NOMO-1 (cell line): ENCODE measurements at regions not wholly inside any gene's neighbourhood (a gene's known extent, or its start where the extent isn't known, plus 50 kb on each side); places are given as distances from the start of the nearest gene placed in this dataset.

Experiments used
- DNase-seq, 2 experiments: peaks; one replicate each; lab custom pipeline; 2025; ENCODE audit not compliant: unreplicated experiment in 2 of 2; lab: John Stamatoyannopoulos, UW

DNA sequence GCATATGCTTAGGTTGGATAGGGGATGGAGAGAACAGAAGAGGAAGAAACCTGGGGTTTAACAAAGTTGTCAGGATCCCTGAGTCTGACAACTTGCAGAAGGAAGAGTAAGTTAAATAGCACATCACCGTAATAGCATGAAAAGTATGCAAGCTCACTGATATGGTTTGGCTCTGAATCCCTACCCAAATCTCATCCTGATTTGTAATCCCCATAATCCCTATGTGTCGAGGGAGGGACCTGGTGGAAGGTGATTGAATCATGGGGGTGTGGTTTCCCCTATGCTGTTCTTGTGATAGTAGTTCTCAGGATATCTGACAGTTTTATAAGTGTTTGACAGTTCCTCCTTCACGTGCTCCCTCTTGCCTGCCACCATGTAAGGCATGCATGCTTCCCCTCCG, 193.3 kb downstream of the PSAT1 start:
- no peak for DNase-seq

DNA sequence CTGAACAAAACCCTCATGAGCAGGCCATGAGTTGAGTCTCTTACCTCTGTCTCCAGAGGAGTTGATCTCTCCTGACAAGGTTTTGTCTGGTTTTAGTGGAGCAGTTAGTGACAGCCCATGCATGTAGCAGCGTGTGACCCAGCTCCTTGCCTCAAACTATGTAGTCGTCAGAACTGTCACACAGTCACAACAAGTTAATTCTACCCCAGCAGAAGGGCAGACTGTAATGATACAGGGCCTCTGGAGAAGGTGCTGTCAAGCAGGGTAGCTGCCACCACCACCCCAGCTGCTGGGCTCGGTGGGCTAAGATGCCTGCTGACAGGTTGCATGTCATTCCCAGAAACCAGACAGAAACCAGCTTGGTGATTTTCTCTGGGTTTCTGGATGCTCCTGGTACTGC, 194.5 kb downstream of the PSAT1 start:
- DNase-seq = no peak

DNA sequence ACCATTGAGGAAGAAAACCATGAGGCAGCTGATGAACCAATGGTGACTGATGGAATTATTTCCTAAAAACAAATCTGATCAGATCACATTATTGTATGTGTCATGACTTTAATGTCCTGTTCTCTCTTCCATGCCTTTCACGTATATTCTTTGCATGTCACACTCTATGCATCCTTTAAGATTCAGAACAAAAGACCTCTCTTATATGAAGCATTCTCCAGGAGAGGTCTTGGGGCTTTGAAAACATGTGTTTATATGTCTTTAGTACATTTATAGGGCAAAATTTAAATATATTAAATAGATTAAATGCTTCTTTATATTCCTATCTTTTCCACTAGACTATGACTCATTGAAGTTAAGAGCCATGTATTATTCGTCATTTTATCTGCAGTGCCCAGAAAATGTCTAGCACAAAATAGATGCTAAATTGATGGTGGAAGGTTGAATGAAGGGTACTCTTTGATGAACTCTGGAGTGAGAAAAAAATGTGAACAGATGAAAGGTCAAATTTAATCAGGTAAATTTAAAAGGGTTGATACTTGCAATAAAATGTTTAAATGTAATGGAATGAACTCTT, 196.3 kb downstream of the PSAT1 start:
- DNase-seq = no peak

DNA sequence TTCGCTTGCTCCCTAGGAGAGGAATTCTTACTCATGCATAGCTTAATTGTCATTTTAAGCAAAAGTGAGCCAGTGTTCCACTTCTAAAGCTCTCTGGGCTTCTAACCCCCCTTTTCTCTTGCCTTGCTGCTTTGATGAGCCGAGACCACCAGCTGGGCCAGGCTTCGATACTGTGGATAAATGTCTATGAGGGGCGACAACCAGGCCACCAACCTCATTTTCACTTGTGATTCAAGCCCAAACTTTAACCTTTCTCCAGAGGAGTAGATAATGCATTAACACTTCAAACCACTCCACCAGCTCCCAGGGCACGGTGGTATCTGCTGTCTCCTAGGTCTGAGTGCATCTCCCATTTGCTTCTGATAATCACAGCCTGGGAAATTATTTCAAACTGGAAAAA, 205.6 kb downstream of the PSAT1 start:
- DNase-seq = no peak

DNA sequence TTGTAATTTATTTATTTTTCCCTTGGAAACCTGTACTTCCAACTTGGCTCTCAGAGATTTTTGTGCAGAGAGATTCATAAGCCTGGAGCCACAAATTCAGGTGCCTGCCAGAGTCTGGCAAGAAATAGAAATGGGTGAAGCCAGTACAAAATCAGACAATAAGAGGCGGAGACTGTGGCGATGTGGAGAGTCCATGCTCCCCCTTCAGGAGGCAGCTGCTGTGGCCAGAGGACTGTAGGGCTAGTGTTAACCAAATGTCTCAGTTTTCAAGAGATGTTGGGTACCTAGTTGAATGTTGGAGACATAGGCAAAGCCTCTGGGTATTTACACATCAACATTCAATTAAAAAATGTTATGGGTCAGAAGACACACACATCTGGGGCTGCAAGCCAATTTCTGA, 208.6 kb downstream of the PSAT1 start:
- no peak for DNase-seq

DNA sequence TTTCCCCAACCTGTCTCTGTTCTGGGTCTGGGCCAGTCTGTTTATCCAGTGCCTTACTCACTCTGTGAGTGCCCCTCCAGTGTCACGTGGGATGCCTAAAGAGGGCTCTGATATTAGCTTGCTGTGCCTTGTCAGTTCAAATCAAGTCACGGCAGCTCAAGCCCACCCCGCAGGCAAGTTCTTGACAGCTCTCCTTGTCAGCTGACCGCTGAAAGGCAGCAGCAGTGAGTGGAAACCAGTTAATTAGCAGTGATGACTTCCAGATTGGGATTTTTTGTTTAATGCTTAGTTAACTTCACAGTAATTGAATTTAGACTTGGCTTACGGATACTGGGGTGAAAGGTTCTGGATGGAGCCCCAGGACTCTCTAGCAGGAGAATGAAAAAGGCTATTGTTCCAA, 210.1 kb downstream of the PSAT1 start:
- DNase-seq = no peak

DNA sequence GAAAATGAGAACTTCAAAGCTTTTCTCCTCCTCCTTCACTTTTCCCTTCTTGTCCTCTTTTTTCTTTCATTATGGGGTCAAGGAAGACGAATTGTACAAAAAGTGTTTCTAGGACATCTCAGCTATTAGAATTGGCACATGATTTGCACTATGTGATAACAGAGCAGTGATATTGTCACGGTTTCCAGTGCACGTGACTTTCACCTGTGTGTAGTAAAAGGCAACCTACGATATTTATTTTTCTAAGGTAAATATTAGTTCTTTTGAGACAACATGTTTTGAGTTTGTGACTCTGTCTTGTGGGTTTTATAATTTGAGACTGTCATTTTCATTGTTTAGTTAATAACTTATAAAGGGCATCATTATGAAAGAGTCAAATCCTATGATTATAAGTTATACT, 213.1 kb downstream of the PSAT1 start:
- DNase-seq = no peak

DNA sequence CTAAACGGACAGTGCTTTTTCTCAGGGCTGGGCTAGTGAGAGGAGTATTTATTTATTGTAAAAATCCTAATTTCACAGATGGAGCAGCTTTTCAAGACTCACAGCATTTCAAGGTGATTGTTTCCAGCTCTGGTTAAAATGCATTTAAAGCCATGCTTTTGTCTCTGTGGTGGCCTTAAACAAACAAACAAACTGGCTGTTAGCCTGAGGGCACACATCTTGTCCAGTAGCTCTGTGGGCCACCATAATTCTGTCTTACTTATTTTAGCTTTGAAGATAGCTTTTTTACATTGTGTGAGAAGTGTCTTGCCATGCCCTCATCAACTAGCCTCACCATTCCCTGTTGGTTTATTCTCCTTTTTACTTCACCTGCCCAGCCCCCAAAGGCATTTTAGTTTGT, 218.2 kb downstream of the PSAT1 start:
- DNase-seq = no peak

DNA sequence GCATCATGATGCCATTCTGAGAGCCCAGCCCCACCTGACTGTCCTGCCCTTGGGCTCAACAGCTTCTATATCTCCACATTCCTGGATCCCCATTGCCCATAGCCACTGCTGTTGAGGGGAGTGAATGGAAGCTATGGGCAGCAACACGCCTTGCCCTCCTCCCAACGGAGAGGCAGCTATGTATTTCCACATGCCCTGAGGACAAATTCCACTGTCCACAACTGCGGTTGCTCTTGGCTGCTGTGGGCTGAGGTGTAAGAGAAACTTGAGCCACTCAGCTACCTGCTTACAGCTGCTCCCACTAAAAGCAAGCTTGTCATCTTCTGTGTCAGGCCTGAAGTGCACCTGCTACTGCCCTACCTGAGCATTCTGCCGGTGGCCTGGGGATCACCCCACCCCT, 222.9 kb downstream of the PSAT1 start:
- DNase-seq = no peak

DNA sequence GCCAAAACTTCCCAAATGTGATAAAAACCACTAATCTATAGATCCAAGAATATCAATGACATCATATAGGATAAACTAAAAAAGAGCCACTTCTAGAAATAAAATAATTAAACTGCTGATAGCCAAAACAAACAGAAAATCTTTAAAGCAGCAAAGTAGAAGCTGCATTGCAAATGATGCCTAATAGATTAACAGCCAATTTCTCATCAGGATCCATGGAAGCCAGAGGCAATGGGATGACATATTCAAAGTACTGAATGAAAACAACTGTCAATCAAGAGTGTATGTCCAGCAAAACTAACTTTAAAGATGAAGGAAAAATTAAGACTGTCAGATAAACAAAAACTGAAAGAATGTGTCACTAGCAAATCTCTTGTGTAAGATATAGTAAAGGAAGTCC, 224.8 kb downstream of the PSAT1 start:
- DNase-seq = no peak

DNA sequence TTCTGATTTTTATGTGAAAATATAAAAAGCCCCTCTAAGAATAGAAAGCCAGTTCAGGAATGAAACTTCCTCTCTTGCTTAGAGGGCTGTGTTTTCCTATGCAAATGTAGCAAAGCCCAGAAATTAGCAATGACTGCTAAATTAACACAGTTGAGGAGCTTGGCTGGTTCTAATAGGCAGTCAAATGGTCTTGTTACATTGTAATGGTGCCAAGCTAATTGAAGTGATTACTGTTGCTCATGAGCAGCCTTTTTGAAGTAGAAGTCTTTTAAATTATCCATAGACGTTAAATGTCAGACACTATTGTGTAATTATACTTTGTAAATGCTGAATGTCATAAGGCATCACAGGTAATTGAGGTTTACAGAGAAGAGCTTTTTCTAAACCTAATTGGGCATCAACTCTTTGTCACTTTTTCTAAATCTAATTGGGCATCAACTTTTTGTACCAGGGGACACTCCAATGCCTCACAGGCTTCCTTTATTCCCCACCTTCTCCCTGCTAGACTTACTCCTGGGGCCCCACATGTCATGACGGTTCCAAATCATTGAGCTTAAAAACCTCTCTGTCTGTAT, 229.1 kb downstream of the PSAT1 start:
- no peak for DNase-seq

DNA sequence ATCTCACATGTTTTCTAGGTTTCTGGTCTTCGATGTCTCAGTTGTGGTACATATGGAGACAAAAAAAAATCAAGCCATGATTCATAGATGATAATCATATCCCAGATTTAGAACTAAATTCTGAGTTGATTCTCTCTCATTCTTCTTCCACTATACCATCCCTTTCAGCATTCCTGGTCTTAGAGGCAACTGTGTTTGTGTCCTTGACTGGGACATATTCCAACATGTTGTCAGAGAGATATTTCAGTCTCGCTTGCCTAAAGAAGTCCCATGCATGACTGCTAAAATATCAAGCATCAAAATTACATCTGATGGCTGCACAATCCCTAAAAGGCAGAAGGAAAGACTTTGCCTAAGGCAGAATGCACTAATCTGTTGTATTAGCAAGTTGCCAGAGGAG, 236.6 kb downstream of the PSAT1 start:
- no peak for DNase-seq

DNA sequence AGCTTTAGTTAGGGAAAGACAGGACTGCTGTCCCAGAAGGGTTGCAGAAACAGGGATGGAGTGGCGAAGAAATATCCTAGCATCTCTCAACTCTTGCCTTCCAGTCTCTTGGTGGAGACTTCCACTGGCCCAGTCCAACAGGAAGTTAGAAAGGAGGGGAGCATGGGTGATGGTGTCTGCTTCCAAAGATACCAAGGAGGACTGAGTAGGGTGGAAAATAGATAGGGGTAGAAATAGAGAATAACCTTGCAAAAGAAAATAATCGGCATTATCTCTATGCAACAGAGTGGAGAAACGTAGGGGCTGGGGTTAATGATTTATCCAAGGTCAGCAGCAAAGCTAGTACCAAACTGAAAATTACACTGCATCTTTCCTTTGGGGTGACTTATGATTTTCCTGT, 242.3 kb downstream of the PSAT1 start:
- no peak for DNase-seq

DNA sequence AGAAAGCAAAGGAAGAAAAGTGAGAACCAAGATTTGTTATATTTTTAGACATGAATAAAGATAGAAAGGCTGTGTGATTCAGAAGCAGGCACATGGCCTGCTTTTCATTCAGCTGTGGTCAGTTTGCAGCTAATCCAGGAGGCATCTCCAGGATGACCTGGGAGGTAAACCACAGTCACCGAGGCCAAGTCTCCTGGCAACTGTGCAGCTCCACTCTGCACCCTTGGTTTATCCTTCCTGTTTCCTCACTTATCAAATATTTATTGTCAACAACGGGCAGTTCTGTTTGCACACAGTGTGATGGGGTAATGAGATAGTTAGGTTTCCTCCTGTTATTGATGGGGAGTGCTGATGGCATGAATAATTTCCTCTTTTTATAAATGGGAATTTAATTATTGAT, 243.0 kb downstream of the PSAT1 start:
- no peak for DNase-seq

DNA sequence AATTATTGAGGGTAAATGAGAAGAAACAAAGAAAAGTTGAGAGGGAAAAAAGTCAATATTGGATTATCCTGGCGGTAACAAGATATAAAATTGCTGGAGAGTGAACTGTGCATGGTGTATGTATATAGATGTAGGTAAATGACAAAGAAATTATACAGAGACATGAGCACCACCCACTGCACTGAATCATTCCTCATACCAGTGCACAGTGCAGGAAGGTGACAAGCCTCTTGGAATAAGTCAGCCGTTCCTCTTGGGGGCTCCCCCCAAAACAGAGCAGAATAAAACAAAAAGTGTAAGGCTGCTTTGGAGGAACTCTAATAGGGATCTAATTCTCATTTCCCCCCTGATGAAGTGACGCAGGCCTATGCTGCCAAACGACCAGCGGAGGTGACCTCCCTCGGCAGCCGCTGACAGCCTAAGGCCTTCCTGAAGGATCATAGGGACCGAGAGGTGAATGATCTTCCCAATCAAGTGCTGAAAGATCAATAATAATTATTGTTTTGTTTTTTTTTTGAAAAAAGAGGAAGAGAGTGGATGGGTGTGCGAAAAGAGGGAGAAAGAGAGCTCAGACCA, 245.0 kb downstream of the PSAT1 start:
- no peak for DNase-seq

DNA sequence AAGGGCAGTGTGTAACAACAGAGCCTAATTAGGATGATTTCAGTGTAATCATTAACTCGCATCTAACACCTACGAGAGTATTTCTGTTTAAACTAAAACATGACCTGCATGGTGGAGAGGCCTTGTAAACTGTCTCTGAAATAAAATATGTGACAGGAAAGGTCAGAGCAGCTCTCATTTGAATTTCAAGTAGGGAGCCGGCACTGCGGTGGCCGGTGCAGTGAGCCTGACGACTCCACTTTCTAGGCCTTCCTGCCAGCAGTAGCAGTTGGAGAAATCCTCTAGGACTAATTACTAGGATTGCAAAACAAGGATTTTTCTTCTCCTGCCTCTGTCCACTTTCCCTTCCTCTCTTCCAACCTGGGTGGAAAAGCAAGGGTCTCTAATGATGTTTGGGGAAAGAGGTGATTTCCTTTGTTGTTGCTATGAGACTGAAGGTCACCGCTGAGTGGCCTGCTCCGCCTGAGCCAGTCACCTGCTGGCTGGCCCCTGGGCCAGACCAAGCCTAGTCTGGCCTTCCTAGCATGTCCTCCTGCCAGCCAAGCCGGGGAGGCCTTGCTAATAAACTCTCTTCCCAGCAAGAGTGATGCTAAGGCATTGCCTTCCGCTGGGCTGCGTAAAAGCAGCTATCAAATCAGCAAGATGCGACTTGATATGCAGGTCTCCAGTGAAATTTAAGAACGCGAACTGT, 245.7 kb downstream of the PSAT1 start:
- DNase-seq = no peak

DNA sequence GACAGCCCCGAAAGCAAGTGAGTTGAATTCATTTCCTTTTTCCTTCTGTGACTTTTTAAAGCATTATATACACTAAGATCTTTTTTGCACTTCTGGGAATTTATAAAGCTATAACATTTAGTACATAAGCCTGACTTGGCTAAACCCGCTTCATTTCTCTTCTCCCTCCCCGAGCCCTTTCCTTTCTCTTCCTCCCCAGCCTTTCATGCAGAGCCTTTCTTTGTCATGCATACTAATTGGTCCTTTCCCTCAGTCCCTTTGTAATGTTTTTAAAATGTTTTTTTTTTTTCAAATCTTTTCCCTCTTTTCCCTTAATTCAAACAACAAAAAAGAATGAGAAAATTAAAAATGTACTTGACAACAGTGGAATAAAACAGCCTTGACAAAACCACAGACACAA, 246.4 kb downstream of the PSAT1 start:
- DNase-seq = no peak

DNA sequence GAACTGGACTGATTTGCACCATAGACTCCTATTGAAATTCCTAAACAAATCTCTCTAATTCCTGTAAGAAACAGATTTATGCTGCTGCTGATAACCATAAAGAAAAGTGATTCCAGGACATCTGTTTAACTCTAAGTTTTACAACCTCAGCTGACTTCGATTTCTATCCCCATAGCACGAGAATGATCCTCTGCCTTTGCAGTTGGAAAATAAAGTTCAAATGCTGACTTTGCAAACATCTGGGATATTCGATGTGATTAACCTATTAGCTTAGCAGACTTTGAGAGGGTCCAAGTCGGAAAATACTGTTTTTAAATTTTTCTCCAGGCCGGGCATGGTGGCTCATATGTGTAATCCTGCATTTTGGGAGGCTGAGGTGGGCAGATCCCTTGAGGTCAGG, 247.3 kb downstream of the PSAT1 start:
- DNase-seq = no peak

DNA sequence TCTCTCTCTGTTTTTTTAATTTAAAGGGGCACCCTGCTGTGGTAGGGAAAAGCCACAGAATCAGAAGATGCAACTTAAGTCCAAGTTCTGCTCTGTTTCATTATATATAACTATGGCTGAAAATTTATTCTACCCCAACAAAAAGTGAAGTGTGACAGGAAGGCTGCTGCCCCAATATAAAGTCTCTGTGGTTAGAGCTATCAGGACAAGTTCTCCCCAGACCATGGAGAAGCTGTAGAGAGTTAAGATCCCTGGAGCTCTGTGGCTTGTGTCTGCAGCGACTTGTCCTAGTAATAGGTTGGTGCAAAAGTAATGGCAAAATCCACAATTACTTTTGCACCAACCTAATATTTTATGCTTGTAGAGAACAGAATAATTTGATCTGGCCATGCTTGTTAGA, 250.9 kb downstream of the PSAT1 start:
- DNase-seq = no peak

DNA sequence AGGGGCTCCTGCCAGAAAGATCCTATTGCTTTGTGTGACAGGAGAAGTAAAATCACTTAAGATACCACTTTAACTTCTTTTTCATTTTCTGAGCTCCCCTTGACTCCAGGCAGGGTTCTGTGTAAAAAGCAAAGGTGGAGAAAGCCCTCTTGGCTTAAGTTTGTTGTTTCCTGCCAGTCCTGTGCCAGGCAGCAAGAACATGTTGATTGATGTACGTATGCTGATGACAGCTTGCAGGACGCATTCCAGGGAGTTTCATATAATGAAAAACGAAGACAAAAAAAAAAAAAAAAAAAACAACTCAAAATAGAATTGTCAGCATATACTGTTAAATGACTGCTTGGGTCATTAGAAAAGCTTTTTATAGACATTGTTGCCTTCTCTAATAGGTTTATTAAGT, 251.7 kb downstream of the PSAT1 start:
- DNase-seq = no peak

DNA sequence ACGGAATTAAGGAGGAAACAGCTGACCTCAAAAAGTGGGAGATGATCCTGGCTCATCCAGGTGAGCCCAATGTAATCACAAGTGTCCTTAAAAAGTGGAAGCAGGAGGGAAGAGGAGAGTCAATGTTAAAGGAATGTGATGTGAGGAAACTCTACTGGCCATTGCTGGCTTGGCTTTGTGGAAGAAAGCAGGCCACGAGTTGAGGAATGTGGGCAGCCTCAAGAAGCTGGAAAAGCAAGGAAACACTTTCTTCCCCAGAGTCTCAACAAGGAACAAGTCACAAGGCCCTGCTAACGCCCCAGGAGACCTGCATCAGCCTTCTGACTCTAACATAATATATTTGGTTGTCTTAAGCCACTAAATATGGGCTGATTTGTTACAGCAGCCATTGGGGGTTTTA, 252.8 kb downstream of the PSAT1 start:
- DNase-seq = no peak

DNA sequence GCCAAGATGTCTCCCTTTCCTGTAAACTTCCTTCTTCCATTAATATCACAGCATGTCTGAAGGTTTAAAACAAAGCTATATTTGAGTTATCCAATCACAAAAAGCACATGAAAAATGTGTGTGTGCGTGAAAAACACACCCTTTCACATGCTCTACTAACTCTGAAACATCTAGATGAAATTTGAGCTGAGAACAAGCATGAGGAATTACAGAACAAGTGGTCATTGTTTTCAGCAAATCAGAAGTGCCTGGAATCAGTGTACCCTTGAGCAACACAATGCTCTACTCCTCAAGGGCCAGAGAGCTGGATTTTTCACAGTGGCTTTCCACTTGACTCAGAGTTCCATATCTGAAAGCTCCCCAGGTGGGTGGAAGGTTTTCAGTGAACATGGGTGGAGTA, 255.9 kb downstream of the PSAT1 start:
- DNase-seq = no peak
